ENCODE measurements at regions not wholly inside any gene's neighbourhood (a gene's known extent, or its start where the extent isn't known, plus 50 kb on each side); places are given as distances from the start of the nearest gene placed in this dataset.

- TF ChIP-seq POLR2A (IDR thresholded peaks at IDR 0.05) (no peak), CTCF (IDR thresholded peaks at IDR 0.05) (no peak)
Observed at GRCh38 chr3:40850861-40851260, 326.1 kb downstream of the ZNF621 start.

Measured in breast epithelium (tissue), 3 donors.